Mucosa of rectum (tissue), 2 donors: ENCODE measurements at regions not wholly inside any gene's neighbourhood (a gene's known extent, or its start where the extent isn't known, plus 50 kb on each side); places are given as distances from the start of the nearest gene placed in this dataset.

Experiments
- H3K27ac ChIP-seq, 2 donors: one replicate each; pipeline ENCODE4 v1.7.0; 2013; ENCODE audit warnings: inconsistent platforms in 2 of 2, low read depth in 2 of 2, low read length in 2 of 2
- H3K27me3 ChIP-seq, 2 donors: one replicate each; pipeline ENCODE4 v1.7.0; 2013; ENCODE audit warnings: low read length in 2 of 2; ENCODE audit not compliant: control insufficient read depth in 2 of 2, insufficient read depth in 2 of 2
- H3K36me3 ChIP-seq, 2 donors: one replicate each; pipeline ENCODE4 v1.7.0; 2013; ENCODE audit warnings: low read length in 2 of 2; ENCODE audit not compliant: control insufficient read depth in 2 of 2, insufficient read depth in 2 of 2
- H3K4me1 ChIP-seq, 2 donors: one replicate each; pipeline ENCODE4 v1.7.0; 2013; ENCODE audit warnings: low read length in 2 of 2, mild to moderate bottlenecking in 1 of 2; ENCODE audit not compliant: control insufficient read depth in 2 of 2, insufficient read depth in 2 of 2
- H3K4me3 ChIP-seq, 2 donors: one replicate each; pipeline ENCODE4 v1.7.0; 2013; ENCODE audit warnings: low read length in 2 of 2
- H3K9ac ChIP-seq, 2 donors: one replicate each; pipeline ENCODE4 v1.7.0; 2013; ENCODE audit warnings: low read length in 2 of 2, low read depth in 1 of 2, mild to moderate bottlenecking in 1 of 2
- H3K9me3 ChIP-seq, 2 donors: one replicate each; pipeline ENCODE4 v1.7.0; 2013; ENCODE audit warnings: low read length in 2 of 2; ENCODE audit not compliant: control insufficient read depth in 2 of 2
- donor health status: healthy.
- donor health status: Normal muscosa, but diverticular disease.

DNA sequence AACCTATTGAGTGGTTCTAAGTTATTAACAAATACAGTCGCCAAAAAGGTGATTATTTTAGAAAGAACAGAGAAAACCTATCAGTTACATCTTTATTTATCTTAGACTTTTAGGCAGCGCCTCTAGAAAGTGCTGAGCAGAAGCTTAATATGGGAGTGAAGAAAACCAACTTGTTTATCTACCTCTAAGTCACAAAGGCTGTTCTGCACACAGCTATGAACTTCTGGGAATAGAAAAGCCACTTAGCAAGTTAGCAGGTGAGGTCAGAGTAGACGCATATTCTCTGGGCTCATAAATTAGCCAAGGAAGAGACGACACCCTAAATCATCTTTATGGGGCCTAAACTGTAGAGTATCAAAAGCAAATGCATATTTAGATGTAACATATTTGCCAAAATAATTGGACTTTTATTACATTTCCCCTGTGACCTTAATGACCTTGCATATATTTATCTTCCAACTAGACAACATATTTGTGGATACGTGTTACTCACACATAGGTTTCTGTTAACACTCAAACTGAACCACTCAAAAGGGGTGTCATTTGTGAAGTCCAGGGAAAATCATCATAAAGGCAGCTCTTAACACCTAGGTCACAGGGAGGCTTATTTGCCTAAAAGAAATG, 267.1 kb downstream of the ADGB start:
- H3K9me3 ChIP-seq, result no peaks in the 10 kb centered on the region

DNA sequence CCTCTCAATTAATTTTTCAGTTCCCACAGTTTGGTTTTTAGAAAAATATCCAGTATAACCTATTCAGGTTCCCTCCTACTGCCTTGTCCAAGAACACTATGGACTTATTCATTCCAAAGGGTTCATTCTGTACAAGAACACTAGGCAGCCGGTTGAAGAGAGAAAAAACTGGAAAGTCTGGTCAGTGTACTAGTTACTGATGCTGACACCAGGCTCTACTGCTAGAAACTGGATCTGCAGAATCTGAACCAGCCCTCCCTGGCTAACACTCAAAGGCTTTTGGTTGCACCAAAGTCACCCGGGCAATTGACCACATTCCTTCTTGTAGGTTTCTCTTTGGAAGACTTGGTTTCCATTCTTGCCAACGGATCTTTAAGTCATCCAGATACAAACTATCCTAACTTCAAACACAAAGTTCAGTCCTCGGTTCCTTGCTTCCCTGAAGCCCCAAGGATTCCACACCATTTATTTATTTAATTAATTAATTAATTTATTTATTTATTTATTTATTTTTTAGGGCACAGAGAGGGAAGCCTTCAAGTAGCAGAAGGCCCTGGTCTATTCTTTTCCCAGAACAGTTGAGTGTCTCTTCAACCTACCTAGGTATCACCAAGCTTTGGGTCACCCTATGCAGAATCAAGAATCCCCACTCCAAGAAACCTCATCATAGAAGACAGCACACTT, 268.1 kb downstream of the ADGB start:
- H3K9ac ChIP-seq, result no peak overlapping the region
- no peaks in the 10 kb centered on the region for H3K9me3 ChIP-seq
- no peaks in the 10 kb centered on the region for H3K4me1 ChIP-seq
- no peaks in the 10 kb centered on the region for H3K36me3 ChIP-seq
- H3K4me3 ChIP-seq, result no peak overlapping the region
- H3K27me3 ChIP-seq, result no peaks in the 10 kb centered on the region
- no peak overlapping the region for H3K27ac ChIP-seq

More for the DNA sequence above, 267.1 kb downstream of the ADGB start:
- no peaks in the 10 kb centered on the region for H3K36me3 ChIP-seq
- no peaks in the 10 kb centered on the region for H3K4me1 ChIP-seq
- H3K4me3 ChIP-seq, result no peak overlapping the region
- H3K27me3 ChIP-seq, result no peaks in the 10 kb centered on the region
- H3K9ac ChIP-seq, result no peak overlapping the region
- no peak overlapping the region for H3K27ac ChIP-seq

DNA sequence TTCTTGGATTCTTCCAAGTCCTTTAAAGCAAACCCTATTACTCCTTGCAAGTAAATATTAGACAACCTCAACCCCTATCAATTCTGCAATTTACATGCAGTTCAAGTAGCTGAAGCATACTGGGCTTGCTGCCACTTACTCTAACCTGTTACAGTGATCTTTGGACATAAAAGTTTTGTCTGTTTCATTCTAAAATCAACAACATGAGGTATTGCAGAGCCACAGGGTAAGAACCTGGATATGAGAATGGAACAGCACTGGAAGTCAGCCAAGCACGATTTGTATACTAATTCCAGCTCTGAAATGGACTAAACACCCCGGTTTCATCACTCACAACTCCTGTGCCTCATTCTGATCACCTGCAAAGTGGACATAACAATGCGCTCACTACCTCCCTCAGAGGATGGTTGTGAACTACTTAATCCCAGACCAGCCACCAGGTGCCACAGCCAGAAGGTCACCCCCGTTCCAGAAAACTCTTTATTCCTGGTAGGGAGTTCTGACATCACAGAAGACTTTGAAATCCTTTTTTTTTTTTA, 270.0 kb downstream of the ADGB start:
- H3K27ac ChIP-seq, result no peak overlapping the region

DNA sequence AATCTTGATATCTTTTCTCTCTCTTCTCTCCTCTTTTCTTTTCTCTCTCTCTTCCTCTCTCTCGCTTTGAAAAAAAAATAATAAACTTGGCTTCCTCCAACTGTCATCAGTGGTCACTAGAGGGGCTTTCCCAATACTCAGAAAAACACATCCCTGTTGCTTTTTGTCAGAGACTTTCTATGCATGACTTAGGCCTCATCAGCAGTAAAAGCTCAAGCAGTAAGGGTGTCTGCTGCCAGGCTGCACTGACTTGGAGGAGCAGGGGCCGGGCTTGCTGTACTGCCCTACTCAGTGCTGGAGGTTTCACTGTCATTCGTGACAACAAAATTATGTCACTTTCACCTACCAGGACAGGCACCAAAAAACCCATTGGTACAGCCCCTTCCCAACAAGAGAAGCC, 272.0 kb downstream of the ADGB start:
- no peak overlapping the region for H3K27ac ChIP-seq
- H3K9ac ChIP-seq, result no peak overlapping the region
- H3K4me1 ChIP-seq, result no peaks in the 10 kb centered on the region
- no peak overlapping the region for H3K4me3 ChIP-seq
- H3K9me3 ChIP-seq, result no peaks in the 10 kb centered on the region
- H3K36me3 ChIP-seq, result no peaks in the 10 kb centered on the region
- H3K27me3 ChIP-seq, result no peaks in the 10 kb centered on the region

More for the DNA sequence above, 270.0 kb downstream of the ADGB start:
- no peaks in the 10 kb centered on the region for H3K27me3 ChIP-seq
- H3K4me1 ChIP-seq, result no peaks in the 10 kb centered on the region
- no peak overlapping the region for H3K9ac ChIP-seq
- H3K36me3 ChIP-seq, result no peaks in the 10 kb centered on the region
- no peak overlapping the region for H3K4me3 ChIP-seq
- H3K9me3 ChIP-seq, result no peaks in the 10 kb centered on the region

DNA sequence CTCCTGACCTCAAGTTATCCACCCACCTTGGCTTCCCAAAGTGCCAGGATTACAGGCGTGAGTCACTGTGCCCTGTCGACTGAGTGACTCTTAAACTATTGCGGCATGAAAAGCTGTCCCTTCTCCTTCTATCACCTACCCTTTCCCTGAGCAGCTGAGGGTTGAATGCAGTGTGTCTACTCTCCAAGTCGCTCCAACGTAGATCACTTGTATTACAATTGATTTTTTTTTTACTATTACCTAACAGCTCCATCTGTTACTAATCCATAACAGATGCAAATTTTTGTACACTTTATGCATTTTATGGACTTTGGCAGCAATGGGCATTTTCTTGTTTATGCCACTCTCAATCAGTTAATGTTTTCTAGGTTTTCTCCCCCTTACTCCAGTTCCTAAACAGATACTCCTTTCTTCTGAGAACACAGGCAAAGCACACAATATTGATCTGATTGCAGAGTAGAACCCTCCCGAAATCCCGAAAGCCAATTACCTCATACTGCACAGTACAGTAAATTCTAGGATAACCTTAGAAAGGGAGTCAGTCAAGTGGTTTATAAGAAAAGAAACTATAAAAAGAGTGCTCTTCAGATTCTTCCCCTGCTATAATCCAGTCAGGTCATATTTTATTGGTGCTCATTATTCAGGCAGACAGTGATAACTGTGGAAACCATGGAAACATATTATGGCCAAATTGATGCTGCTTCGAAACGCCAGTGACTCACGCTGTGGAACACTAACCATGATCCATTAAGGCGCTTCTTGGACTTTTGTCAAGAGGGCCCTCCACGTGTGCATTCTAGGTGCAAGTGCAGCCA, 273.0 kb downstream of the ADGB start:
- no peaks in the 10 kb centered on the region for H3K4me1 ChIP-seq
- H3K4me3 ChIP-seq, result no peak overlapping the region
- H3K9me3 ChIP-seq, result no peaks in the 10 kb centered on the region
- no peak overlapping the region for H3K9ac ChIP-seq
- no peaks in the 10 kb centered on the region for H3K36me3 ChIP-seq
- H3K27me3 ChIP-seq, result no peaks in the 10 kb centered on the region
- H3K27ac ChIP-seq, result no peak overlapping the region

DNA sequence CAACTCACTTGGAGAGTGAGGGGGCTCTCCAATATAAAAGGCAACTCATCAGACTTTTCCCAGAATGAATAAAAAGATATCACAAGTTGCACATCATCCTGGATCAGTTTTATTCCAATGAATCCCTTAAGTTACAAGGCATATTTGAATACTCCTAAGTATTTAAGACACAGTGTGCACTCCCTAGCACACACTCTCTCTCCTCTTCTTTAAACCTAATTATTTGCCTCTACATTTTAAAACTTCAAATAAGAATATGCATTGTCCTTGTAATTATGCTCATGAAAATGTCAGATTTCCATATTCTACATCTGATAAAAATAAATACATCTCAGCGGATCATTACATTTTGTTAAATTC, 273.6 kb downstream of the ADGB start:
- Histone ChIP-seq H3K4me3 (no peak overlapping the region), H3K9ac (no peak overlapping the region), H3K9me3 (no peaks in the 10 kb centered on the region), H3K27me3 (no peaks in the 10 kb centered on the region), H3K4me1 (no peaks in the 10 kb centered on the region), H3K36me3 (no peaks in the 10 kb centered on the region), H3K27ac (no peak overlapping the region)

DNA sequence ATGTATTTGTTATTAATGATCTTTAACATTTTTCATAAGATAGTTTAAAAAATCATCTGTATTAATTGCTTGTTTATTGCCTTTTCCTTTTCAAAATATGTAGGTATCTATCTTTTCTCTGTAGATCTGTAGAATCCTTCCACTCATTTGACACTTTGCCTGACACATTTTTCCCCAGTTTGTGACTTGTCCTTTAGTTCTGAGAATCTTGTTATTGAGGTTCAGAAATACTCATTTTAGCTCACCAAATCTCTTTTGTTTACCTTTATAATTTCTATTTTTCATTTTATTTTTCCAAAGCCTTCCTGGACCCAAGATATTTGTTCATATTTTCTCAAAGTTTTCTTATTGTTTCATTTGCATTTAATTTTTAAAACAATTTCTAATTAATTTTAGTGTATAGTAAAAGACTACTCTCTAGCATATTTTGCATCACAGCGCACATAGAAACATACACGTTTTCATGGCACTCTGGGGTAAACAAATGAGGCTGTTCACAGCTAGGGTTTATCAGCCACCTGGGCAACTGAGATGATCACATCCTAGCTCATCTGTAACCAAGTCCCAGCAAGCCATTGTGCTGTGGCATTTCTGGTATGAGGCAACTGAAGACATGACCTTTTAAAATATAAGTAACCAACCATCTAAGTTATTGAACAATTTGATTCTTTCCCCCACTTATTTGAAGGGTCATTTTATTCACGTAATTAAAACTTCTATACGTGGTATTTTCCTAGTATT, 275.7 kb downstream of the ADGB start:
- no peak overlapping the region for H3K9ac ChIP-seq
- H3K36me3 ChIP-seq, result no peaks in the 10 kb centered on the region
- H3K4me3 ChIP-seq, result no peak overlapping the region
- H3K27ac ChIP-seq, result no peak overlapping the region
- H3K9me3 ChIP-seq, result no peaks in the 10 kb centered on the region
- H3K27me3 ChIP-seq, result no peaks in the 10 kb centered on the region
- H3K4me1 ChIP-seq, result peaks cover 3 to 6% of the 10 kb centered on the region in 2 donors

DNA sequence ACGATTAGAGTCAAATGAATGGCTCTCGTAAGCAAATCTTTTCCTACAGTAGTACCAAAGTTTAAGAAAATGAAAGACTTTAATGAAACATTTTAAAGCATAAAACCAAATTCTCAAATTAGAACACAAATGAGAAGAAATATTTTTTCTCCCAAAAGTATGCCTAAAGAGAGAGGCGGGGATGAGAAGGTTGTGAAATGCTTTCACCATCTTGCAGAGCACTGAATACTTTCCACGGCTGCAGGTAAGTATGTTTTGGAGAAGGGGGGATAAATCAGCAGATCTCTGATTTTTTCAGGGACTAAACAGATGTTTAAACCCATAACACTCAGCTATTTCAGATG, 277.1 kb downstream of the ADGB start:
- Histone ChIP-seq H3K27me3 (no peaks in the 10 kb centered on the region), H3K36me3 (no peaks in the 10 kb centered on the region), H3K9ac (no peak overlapping the region), H3K9me3 (no peaks in the 10 kb centered on the region), H3K4me1 (peaks cover 3 to 6% of the 10 kb centered on the region in 2 donors), H3K4me3 (no peak overlapping the region), H3K27ac (no peak overlapping the region)

DNA sequence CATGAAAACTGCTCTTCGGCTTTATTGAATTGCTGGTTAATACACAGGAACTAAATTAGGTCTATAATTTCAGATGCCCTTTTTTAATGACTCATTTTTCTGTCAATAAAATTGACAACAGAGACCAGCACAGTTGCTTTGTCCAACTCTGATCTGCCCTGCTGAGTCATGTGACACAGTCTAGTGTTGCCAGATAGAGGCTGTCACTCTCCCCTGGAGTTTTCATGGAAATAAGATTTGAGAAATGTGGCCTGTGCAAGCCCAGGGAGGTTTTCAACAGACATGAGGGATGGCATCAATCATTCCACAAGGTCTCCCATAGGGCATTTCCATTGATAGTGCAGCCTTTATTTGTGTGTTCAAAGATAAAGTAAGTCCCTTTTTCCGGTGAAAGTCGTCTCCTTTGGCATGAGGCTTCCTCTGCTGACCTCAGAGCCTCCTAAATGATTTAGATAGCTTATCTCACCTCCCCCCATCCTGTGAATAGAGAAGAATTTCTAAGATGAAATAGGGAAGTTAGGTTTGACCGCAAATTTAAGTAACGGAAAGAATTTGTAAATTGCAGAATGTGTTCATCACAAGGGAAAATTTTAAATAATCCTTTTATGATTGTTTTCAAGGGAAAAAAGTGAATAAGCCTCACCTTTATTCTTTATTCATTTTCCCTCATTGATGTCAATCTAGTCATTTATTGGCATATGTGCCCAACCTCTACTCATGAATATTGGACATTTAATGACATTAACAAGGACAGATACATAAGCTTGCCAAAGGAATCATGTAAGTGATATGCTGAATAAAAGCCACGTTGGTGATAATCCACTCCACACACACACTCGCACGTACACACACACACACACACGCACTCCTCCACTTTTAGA, 277.7 kb downstream of the ADGB start:
- H3K27ac ChIP-seq, result no peak overlapping the region
- H3K9ac ChIP-seq, result no peak overlapping the region
- H3K36me3 ChIP-seq, result no peaks in the 10 kb centered on the region
- no peak overlapping the region for H3K4me3 ChIP-seq
- no peaks in the 10 kb centered on the region for H3K9me3 ChIP-seq
- peaks cover 3 to 6% of the 10 kb centered on the region in 2 donors for H3K4me1 ChIP-seq
- no peaks in the 10 kb centered on the region for H3K27me3 ChIP-seq
